ENCODE measurements at regions not wholly inside any gene's neighbourhood (a gene's known extent, or its start where the extent isn't known, plus 50 kb on each side); places are given as distances from the start of the nearest gene placed in this dataset.

- ChIA-PET CTCF (no interaction called here), POLR2A (no interaction called here)
- Mint-ChIP-seq H3K4me1 (ENCODE audit: low read depth) (no peaks in the 10 kb centered on the region), H3K9me3 (no peaks in the 10 kb centered on the region), H3K27me3 (no peaks in the 10 kb centered on the region), H3K4me3 (no peak overlapping the region), H3K27ac (no peak overlapping the region), H3K36me3 (ENCODE audit: low read depth) (no peaks in the 10 kb centered on the region)
- no peak for ATAC-seq
- intact Hi-C loops (cut with micrococcal nuclease): no loop called here
- no peak for DNase-seq
- no peak for TF ChIP-seq CTCF (IDR thresholded peaks at IDR 0.05)
These were observed 932.3 kb downstream of the EFNB2 start for GRCh38 chr13:105602956-105603670.

- DNase-seq: no peak
- no peaks in the 10 kb centered on the region for H3K4me1 Mint-ChIP-seq (ENCODE audit: low read depth)
- no peak for TF ChIP-seq CTCF (IDR thresholded peaks at IDR 0.05)
- intact Hi-C loops (cut with micrococcal nuclease): no loop called here
- ChIA-PET CTCF (no interaction called here), POLR2A (no interaction called here)
- no peaks in the 10 kb centered on the region for H3K9me3 Mint-ChIP-seq
- no peak overlapping the region for H3K27ac Mint-ChIP-seq
- ATAC-seq: no peak
- no peaks in the 10 kb centered on the region for H3K27me3 Mint-ChIP-seq
- no peak overlapping the region for H3K4me3 Mint-ChIP-seq
- H3K36me3 Mint-ChIP-seq (ENCODE audit: low read depth): no peaks in the 10 kb centered on the region
These were observed 935.9 kb downstream of the EFNB2 start for GRCh38 chr13:105599477-105600037.

- DNase-seq (no peak), ATAC-seq (no peak)
- no peaks in the 10 kb centered on the region for H3K9me3 Mint-ChIP-seq
- H3K27me3 Mint-ChIP-seq: no peaks in the 10 kb centered on the region
- no peaks in the 10 kb centered on the region for H3K4me1 Mint-ChIP-seq (ENCODE audit: low read depth)
- POLR2A ChIA-PET: no interaction called here
- TF ChIP-seq CTCF (IDR thresholded peaks at IDR 0.05): no peak
- intact Hi-C loops (cut with micrococcal nuclease): no loop called here
- no peak overlapping the region for H3K27ac Mint-ChIP-seq
- no peak overlapping the region for H3K4me3 Mint-ChIP-seq
- CTCF ChIA-PET: no interaction called here
- no peaks in the 10 kb centered on the region for H3K36me3 Mint-ChIP-seq (ENCODE audit: low read depth)
These were observed 936.9 kb downstream of the EFNB2 start for GRCh38 chr13:105598529-105598928.

- no peaks in the 10 kb centered on the region for H3K4me1 Mint-ChIP-seq (ENCODE audit: low read depth)
- H3K27ac Mint-ChIP-seq: no peak overlapping the region
- intact Hi-C loops (cut with micrococcal nuclease): no loop called here
- ATAC-seq: no peak
- TF ChIP-seq CTCF (IDR thresholded peaks at IDR 0.05): no peak
- no peak for DNase-seq
- H3K4me3 Mint-ChIP-seq: no peak overlapping the region
- no peaks in the 10 kb centered on the region for H3K9me3 Mint-ChIP-seq
- no peaks in the 10 kb centered on the region for H3K36me3 Mint-ChIP-seq (ENCODE audit: low read depth)
- POLR2A ChIA-PET: no interaction called here
- no peaks in the 10 kb centered on the region for H3K27me3 Mint-ChIP-seq
- CTCF ChIA-PET: no interaction called here
These were observed 937.9 kb downstream of the EFNB2 start for GRCh38 chr13:105597573-105597972.

- Mint-ChIP-seq H3K9me3 (no peaks in the 10 kb centered on the region), H3K36me3 (ENCODE audit: low read depth) (no peaks in the 10 kb centered on the region), H3K27ac (no peak overlapping the region), H3K4me1 (ENCODE audit: low read depth) (no peaks in the 10 kb centered on the region), H3K27me3 (no peaks in the 10 kb centered on the region), H3K4me3 (no peak overlapping the region)
- ChIA-PET CTCF (no interaction called here), POLR2A (no interaction called here)
- ATAC-seq (no peak), DNase-seq (no peak)
- TF ChIP-seq CTCF (IDR thresholded peaks at IDR 0.05): no peak
- intact Hi-C loops (cut with micrococcal nuclease): no loop called here
These were observed 940.0 kb downstream of the EFNB2 start for GRCh38 chr13:105595471-105595870.

All from activated CD8-positive, alpha-beta T cell treated with anti-CD3 and anti-CD28 coated beads for 36 hours (primary cell).